ENCODE measurements at regions not wholly inside any gene's neighbourhood (a gene's known extent, or its start where the extent isn't known, plus 50 kb on each side); places are given as distances from the start of the nearest gene placed in this dataset.

DNA sequence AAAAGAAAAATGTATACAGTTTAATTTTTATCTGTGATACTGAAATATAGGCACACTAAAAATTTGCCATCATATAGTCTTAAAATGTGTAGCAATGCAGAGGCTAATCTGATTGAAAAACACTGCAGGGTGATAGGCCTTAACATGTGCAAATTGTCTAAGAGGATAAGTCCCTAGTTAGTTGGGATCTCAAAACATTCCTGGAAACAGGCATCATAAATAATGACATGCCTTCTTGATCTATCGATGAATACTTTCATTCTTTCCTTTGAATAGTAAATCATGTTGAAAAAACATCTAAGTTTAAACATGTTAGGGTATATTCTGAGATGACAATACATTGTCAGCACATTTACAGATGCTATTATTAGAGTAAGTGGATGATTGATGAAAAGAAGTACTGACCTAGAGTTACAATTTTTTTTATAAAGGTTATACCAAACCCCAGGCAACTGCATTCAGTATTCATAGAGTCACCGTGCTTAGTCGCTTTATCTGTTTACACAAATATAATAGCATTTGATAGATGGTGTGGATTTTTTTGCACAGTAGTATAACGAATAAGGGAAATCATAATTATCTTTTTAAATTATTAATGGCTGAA, 668.2 kb upstream of the ADGRL3 start:
- no peak for TF ChIP-seq POLR2A (IDR thresholded peaks at IDR 0.05)
- TF ChIP-seq, protein P1, sequence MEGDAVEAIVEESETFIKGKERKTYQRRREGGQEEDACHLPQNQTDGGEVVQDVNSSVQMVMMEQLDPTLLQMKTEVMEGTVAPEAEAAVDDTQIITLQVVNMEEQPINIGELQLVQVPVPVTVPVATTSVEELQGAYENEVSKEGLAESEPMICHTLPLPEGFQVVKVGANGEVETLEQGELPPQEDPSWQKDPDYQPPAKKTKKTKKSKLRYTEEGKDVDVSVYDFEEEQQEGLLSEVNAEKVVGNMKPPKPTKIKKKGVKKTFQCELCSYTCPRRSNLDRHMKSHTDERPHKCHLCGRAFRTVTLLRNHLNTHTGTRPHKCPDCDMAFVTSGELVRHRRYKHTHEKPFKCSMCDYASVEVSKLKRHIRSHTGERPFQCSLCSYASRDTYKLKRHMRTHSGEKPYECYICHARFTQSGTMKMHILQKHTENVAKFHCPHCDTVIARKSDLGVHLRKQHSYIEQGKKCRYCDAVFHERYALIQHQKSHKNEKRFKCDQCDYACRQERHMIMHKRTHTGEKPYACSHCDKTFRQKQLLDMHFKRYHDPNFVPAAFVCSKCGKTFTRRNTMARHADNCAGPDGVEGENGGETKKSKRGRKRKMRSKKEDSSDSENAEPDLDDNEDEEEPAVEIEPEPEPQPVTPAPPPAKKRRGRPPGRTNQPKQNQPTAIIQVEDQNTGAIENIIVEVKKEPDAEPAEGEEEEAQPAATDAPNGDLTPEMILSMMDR (IDR thresholded peaks at IDR 0.05) = no peak
- intact Hi-C loops (cut with DNase I) = no loop called here
- no peak overlapping the region for H3K27ac ChIP-seq
- DNase-seq (no peak), ATAC-seq (no peak)
- no peaks in the 10 kb centered on the region for H3K9me3 ChIP-seq
- H3K4me3 ChIP-seq = no peak overlapping the region
- WGBS, 4 donors = 76 to 83% (median 79%) methylated on average over 4 of the region's 4 CpGs
- H3K4me1 ChIP-seq = no peaks in the 10 kb centered on the region
- no peaks in the 10 kb centered on the region for H3K36me3 ChIP-seq
- H3K27me3 ChIP-seq = no peaks in the 10 kb centered on the region

DNA sequence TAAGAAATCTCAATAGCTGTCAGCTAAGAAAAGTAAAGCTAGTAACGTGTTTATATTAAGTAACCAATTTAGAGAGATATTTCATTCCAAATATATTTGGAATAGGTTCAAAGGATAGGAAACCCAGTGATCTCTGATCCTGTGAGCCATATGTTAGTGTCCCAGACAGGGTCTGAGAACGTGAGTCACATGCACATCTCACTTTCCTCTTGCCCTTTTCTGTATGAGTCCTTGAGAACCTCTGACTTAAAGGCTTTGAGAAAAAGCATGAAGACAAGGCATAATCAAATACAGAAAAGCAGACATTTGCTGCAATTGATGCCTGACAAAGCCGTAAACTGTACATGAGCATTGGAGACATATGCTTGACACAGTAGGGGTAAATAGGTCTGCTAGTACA, 655.1 kb upstream of the ADGRL3 start:
- H3K4me3 ChIP-seq = no peak overlapping the region
- no peak for ATAC-seq
- H3K4me1 ChIP-seq = no peaks in the 10 kb centered on the region
- intact Hi-C loops (cut with DNase I) = no loop called here
- no peaks in the 10 kb centered on the region for H3K27me3 ChIP-seq
- WGBS, 4 donors = 44 to 58% (median 48%) methylated on average over 3 of the region's 3 CpGs
- no peak for DNase-seq
- H3K27ac ChIP-seq = no peak overlapping the region
- no peaks in the 10 kb centered on the region for H3K36me3 ChIP-seq
- H3K9me3 ChIP-seq = peaks cover 0 to 6% (median 0%) of the 10 kb centered on the region in 12 donors
- TF ChIP-seq POLR2A (IDR thresholded peaks at IDR 0.05) = no peak
- TF ChIP-seq, protein P1 (IDR thresholded peaks at IDR 0.05) = no peak

DNA sequence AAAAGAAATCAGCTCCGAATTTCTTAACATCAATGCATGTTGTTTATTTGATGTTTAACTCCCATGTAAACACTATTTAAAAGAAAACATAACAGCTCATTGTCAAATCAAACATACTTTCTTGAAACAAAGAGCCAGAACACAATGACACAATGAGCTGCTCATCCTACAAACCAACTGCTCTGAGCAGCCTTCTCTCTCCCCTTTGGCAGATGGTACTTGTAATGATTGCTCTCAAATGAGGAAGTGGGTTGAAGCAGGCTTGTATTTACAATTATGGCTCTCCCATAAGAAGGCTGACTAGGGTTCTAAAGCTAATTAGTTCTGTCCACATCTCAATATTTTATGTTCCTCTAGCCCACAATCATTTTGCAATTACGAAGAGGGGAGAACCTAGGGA, 637.8 kb upstream of the ADGRL3 start:
- WGBS, 4 donors = 59 to 77% (median 65%) methylated on average over 2 of the region's 2 CpGs

DNA sequence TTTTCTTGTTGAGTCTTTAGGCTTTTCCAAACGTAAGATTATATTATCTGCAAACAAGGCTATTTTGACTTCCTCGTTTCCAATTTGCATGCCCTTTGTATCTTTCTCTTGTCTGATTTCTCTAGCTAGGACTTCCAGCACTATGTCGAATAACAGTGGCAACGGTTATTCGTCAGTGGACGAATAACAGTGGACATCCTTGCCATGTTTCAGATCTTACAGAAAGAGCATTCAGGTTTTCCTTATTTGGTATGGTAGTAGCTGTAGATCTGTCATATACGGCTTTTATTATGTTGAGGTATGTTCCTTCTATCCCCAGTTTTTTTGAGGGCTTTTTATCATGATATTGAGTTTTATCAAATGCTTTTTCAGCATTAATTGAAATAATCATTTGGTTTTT, 634.6 kb upstream of the ADGRL3 start:
- intact Hi-C loops (cut with DNase I) = no loop called here
- WGBS, 4 donors = 83 to 85% (median 84%) methylated on average over 7 of the region's 7 CpGs
- Histone ChIP-seq H3K36me3 (no peaks in the 10 kb centered on the region), H3K4me3 (no peak overlapping the region), H3K4me1 (no peaks in the 10 kb centered on the region), H3K27ac (no peak overlapping the region), H3K27me3 (no peaks in the 10 kb centered on the region), H3K9me3 (peaks cover 0 to 12% (median 0%) of the 10 kb centered on the region in 12 donors)
- ATAC-seq (no peak), DNase-seq (no peak)
- TF ChIP-seq, protein P1 (IDR thresholded peaks at IDR 0.05) = no peak
- TF ChIP-seq POLR2A (IDR thresholded peaks at IDR 0.05) = no peak

More for the DNA sequence above, 637.8 kb upstream of the ADGRL3 start:
- no peaks in the 10 kb centered on the region for H3K27me3 ChIP-seq
- intact Hi-C loops (cut with DNase I) = no loop called here
- H3K27ac ChIP-seq = no peak overlapping the region
- no peak for DNase-seq
- H3K4me3 ChIP-seq = no peak overlapping the region
- no peak for ATAC-seq
- TF ChIP-seq, protein P1 (IDR thresholded peaks at IDR 0.05) = no peak
- no peak for TF ChIP-seq POLR2A (IDR thresholded peaks at IDR 0.05)
- no peaks in the 10 kb centered on the region for H3K4me1 ChIP-seq
- H3K9me3 ChIP-seq = peaks cover 0 to under 1% (median 0%) of the 10 kb centered on the region in 12 donors
- H3K36me3 ChIP-seq = no peaks in the 10 kb centered on the region

All from heart left ventricle (tissue), 16 donors.